LHCN-M2 (cell line): ENCODE measurements at regions not wholly inside any gene's neighbourhood (a gene's known extent, or its start where the extent isn't known, plus 50 kb on each side); places are given as distances from the start of the nearest gene placed in this dataset.

Source experiments
- DNase-seq: peaks from one replicate; pipeline ENCODE4 v3.0.0-alpha.2; 2012; ENCODE audit warnings: low read depth

GRCh38 chr15:70284438-70285214 lies 186.9 kb upstream of the TLE3 start:
- DNase-seq, result no peak

GRCh38 chr15:70283511-70283910 lies 185.8 kb upstream of the TLE3 start:
- DNase-seq, result no peak

DNA sequence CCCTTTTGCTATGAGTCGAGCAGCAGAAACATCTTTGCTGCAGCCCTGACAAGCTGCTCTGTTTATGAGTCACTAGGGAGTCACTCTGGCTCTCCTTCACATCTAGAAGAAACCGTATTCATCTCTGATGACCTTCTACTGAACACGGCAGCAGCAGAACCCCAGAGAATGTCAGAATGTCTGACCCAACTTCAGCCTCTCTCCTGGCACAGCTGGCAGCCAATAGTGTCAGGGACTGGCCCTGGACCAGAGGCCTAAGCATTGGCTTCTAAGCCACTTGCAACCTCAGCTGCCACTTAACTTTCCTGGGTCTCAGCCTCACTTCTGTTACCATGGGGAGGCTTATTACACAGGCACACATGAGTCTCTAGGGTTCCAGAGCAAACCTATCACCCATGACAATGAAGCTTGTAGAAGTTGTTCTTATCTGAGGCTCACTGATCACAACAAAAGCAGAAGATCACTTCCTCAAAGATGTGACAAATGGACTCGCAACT lies 184.1 kb upstream of the TLE3 start:
- DNase-seq, result peak; percentile 60

DNA sequence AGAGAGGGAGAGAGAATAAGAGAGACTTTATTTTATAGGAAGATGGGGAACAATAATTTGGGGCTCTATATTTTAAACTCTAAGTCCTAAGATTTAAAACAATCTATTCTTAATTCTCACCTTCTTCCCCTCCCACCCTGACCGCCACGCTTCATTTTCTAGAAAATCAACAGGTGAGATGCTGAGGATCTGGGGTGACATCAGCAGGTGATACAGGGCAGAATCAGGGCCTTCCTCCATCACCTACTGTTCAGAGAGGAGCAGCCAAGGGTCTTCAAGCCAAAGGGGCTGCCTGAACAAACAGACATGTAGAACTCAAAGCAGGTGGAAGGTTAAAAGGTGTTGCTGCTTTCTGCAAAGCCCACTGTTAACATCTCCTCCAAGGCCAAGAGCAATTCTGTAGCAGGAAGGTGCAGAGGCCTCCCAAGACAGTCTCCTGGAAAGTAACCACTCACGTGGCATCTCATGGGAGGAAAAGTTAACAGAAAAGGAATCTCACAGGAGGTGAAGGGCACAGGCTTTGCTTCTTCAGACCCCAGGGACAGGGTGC lies 183.6 kb upstream of the TLE3 start:
- DNase-seq, result no peak

- no peak for DNase-seq
Measured at GRCh38 chr15:70280781-70281180, 183.1 kb upstream of the TLE3 start.

DNA sequence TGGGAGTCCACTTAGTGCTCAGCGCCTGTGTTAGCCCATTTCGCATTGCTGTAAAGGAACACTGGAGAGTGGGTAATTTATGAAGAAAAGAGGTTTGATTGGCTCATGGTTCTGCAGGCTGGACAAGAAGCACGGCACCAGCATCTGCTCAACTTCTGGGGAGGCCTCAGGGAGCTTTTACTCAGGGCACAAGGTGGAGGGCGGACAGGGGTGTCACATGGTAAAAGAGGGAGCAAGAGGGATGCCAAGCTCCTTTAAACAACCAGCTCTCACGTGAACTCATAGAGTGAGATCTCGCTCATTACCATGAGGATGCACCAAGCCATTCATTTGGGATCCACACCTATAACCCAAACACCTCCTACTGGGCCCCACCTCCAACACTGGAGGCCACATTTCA lies 181.4 kb upstream of the TLE3 start:
- no peak for DNase-seq

DNA sequence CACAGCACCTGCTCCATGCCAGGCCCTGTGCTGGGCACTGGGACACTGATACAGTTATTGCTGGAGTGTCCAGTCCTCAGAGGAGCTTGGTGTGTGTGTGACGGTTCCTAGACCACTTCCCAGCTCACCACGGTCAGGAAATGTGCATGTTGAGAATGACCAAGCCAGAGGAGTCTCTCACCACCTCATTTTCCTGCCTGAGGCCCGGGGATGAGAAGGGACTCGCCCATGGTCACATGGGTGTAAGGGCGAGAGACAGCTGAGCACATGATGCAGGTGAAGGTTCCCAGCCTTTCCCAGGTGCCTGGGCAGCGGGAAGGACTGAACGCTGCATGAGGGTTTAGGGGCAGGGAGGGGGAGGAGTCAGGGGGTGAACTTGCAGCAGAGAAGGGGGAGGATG lies 180.9 kb upstream of the TLE3 start:
- DNase-seq, result no peak

DNA sequence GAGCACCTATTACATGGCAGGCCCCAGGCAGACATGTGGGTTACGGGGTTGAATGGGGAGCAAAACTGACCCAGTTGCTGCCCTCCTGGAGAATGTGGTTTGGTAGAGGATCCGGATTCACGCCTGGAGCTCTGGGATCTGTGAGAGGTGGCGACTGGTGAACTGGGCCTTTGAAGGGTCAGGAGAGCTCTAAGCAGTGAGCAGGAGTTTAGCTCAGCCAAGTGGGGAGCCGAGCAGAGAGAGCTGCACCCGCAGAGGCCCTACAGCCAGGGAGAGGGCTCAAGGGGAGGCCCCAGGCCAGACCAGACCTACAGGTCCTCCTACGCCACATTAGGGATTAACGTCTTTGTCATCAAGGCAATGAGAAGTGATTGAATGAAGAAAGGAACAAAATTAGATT lies 179.8 kb upstream of the TLE3 start:
- DNase-seq, result no peak

DNA sequence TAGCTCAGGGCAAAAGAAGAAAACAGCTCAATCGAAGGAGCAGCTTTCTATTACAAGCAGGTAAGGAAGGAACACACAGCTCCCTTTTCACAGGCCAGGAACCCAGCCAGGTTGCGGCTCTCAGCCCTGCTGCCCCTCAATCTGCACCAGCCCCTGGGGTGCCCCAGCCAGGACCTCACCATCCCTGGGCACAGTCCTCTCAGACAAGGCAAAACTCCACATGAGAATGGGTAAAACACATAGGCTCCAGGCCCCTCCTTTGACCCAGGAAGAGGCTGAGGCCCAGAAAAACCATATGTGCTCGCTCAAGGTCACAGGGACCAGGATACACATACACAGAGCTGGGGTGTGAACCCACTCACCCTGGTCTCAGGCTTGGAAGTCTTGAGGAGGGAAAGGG lies 178.7 kb upstream of the TLE3 start:
- DNase-seq, result no peak

DNA sequence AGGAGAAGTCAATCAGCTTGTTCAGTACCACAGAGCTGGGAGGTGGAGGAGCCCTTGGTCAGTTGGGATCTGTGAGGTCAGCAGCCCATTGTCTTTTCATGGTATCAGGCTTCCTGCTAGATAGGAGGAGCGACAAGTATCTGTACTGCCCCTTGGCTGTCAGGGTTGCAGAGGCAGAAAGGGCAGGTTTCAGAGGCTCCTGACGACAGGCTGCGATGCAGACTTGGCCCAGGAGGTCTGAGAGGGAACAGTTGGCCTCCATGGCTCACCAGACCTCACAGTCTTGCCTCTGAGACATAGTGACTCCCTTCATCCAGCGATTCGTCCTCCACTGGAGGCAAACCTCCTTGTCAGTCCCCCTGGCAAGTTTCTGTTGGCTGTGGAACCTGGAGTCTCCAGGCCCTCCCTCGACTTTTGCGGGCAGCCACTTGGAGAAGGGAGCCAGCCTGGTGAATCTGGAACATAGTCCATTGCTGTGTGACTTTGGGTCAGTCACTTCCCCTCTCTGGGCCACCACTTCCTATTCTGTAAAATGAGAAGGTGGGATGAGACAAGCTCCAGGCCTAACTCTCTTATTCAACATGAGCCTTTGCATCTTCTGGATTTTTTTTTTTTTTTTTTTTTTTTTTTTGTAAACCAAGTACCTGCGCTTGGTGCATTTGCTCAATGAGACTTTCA lies 177.9 kb upstream of the TLE3 start:
- DNase-seq, result no peak

GRCh38 chr15:70274908-70275307 lies 177.2 kb upstream of the TLE3 start:
- no peak for DNase-seq

GRCh38 chr15:70274255-70274880 lies 176.7 kb upstream of the TLE3 start:
- DNase-seq, result no peak

DNA sequence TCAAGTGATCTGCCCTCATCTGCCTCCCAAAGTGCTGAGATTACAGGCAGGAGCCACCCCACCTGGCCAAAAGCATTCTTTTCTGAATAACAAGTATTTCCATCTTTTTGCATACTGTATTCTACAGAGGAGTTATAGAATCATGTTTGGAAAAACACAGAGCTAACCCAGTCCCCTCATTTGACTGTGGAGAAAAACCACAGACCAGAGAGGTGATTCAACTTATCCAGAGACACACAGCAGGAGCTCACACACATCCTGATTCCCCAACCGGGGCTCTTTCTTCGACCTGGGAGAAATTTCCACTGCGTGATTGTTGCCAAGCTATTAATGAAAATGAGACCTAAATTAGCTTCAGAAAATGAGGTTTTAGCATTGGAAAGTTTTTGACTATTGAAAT lies 176.1 kb upstream of the TLE3 start:
- DNase-seq, result no peak

DNA sequence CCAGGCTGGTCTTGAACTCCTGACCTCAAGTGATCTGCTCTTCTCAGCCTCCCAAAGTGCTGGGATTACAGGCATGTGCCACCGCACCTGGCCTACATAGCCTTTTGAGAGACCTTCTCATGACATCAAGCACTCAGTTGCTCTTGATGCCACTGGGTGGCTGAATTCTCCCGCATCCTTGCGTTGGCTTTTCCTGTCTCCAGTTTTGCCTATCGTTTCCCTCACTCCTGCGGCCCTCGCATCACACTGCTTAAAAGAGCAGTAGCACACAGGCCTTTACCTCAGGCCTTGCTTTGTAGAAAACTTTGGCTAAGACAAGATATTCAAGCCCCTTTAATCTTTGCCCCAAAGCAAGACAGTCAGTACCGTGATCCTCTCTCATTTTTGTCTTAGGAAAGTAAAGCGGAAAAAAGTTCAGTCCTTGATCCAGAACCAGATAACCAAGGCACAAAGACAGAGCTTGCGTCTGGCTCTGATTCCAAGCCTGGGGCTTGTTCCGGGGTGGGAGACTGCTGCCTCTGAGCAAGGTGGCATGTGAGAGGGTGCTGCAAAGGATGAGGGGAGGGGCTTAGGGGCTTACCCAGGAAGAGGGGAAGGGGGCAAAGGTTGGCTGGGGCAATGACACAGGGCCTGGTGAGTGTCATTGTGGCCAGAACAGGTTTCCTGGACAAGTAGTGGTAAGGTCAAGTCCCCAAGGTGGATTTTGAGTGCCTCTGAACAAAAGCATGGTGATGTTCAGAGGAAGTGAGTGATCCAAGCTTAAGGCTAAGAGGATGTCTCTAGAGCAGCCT lies 175.0 kb upstream of the TLE3 start:
- DNase-seq, result no peak

DNA sequence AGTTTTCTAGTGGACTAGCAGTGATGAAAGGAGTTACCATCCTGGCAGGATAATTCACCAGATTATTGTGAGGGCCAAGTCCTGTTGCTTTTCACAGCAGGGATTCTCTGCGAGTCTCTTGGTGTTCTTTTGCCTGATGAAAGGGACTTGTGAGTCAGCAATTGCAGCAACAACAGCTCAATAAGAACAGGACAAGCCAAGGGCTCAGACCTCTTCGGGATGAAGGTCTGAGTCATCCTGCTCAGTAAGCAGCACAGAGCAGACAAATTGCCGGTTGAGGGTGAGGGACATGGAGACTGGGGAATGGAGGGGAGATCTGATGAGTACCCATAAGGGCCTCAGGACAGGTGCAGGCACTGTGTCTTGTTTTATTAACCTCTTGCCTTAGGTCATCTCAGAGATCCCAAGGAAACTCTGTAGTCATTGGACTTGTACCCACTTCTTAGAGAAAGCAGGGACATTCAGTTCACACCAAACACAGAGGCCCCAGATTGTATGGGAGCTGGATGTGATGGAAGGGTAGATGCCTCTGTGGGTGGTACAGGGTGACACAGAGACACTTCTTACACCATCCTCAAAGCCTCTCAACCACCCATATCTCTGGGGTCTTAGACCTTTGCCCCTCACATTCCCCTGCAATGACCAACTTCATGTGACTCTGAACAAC lies 173.8 kb upstream of the TLE3 start:
- peak; percentile 97 for DNase-seq

DNA sequence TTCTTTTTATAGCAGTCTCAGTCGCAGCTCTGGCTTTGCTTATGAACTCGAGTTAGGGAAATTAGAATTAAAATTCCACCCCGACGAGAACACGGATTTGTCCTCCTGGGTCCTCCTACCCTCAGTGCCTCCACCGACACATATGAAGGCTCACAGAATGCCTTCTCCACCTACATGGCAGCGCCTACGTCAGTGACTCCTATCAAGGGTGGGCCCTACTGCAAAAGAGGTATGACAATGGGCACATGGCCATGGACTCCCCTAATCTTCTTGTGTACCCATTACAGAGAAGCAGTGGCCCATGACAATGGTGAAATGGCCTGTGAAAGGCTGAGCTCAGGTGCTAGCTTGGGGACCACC lies 173.0 kb upstream of the TLE3 start:
- no peak for DNase-seq

GRCh38 chr15:70269991-70270751 lies 172.5 kb upstream of the TLE3 start:
- DNase-seq, result no peak

DNA sequence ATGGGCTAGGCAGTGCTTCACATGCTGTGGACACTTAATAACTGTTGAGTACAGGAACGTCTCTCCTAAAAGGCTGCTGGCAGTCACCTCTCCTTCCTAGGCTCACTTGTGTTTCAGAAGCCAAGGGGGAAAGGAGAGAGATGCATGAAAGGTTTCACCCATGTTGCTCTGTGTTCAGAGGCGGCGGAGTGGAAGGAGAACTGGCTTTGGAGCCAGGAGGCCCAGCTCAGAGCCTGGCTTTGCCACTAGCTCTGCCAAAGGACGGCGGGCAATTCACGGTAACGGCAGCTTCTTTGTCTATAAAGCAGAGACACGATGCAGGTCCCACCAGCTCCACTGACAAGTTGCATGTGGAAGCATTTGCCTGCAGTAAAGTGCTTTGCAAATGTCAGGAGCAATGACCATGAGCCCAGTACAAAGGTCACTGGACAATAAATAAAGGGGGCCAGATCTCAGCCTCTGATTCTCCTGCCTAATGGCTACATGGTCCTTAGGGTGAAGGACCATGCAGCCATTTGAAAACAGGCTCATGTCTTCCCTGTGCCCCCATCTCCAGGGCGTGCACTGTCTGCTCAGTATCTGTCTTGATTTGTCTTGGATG lies 171.7 kb upstream of the TLE3 start:
- DNase-seq, result no peak

DNA sequence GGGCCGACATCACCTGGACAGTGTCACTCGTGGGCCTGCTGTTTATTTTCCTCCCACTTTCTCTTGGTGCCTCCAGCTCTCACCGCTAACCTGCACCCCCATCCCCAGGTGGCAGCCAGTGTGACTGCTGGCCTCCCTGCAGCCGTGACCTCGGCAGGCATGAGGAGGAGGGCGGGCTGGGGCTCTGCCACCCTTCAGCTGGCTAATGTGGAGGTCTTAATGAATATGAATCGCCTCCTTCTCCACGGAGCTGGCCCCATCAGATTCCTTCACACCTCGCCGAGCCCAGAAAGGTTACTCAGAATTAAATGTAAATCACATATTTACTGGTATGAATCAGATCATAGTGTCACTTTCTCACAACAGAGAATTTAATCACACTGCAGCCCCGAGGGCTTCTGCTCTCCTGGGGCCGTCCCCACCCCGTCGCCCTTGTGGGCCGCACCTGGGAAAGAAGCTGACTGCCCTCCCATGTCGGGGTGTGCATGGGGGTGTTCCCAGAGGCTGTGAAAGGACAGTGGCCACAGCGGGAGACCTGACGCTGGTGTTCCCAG lies 171.1 kb upstream of the TLE3 start:
- no peak for DNase-seq

- DNase-seq, result peak; percentile 73
Measured at GRCh38 chr15:70267879-70268278, 170.2 kb upstream of the TLE3 start.
